ENCODE measurements at regions not wholly inside any gene's neighbourhood (a gene's known extent, or its start where the extent isn't known, plus 50 kb on each side); places are given as distances from the start of the nearest gene placed in this dataset.
A peak's percentile ranks its signal among the peaks of the same experiment; 100 is the strongest.
"Not testable (repeated sequence)": the region's sequence is repeated elsewhere in the genome, so short reads cannot be mapped to it uniquely, and the experiment has no call there.

GRCh38 chr3:17817545-17817944, 75.1 kb upstream of the TBC1D5 start:
- H3K36me3 ChIP-seq (ENCODE audit: control insufficient read depth, insufficient read depth, low read length), result no peaks in the 10 kb centered on the region
- H3K4me1 ChIP-seq (ENCODE audit: control insufficient read depth, insufficient read depth, low read length), result no peaks in the 10 kb centered on the region
- H3K27ac ChIP-seq (ENCODE audit: low read length), result no peak overlapping the region
- no peak overlapping the region for H3K4me3 ChIP-seq (ENCODE audit: low read length)
- WGBS (ENCODE audit: insufficient coverage), result 94% methylated on average over 9 of the region's 9 CpGs
- H3K27me3 ChIP-seq (ENCODE audit: control insufficient read depth, insufficient read depth, low read length), result no peaks in the 10 kb centered on the region
- no peaks in the 10 kb centered on the region for H3K9me3 ChIP-seq (replicated peaks; ENCODE audit: control insufficient read depth, low read depth, low read length)
- no peak for DNase-seq

- not testable (repeated sequence) for H3K27me3 ChIP-seq (ENCODE audit: control insufficient read depth, insufficient read depth, low read length); H3K4me1 ChIP-seq (ENCODE audit: control insufficient read depth, insufficient read depth, low read length); H3K9me3 ChIP-seq (replicated peaks; ENCODE audit: control insufficient read depth, low read depth, low read length); DNase-seq; H3K36me3 ChIP-seq (ENCODE audit: control insufficient read depth, insufficient read depth, low read length); H3K4me3 ChIP-seq (ENCODE audit: low read length); H3K27ac ChIP-seq (ENCODE audit: low read length)
- WGBS (ENCODE audit: insufficient coverage), result 71% methylated on average over 1 of the region's 3 CpGs
Measured at GRCh38 chr3:17816839-17817238, 74.4 kb upstream of the TBC1D5 start.

GRCh38 chr3:17812328-17812727, 69.9 kb upstream of the TBC1D5 start:
- H3K4me1 ChIP-seq (ENCODE audit: control insufficient read depth, insufficient read depth, low read length); H3K4me3 ChIP-seq (ENCODE audit: low read length); H3K36me3 ChIP-seq (ENCODE audit: control insufficient read depth, insufficient read depth, low read length); H3K27me3 ChIP-seq (ENCODE audit: control insufficient read depth, insufficient read depth, low read length); DNase-seq; H3K27ac ChIP-seq (ENCODE audit: low read length); H3K9me3 ChIP-seq (replicated peaks; ENCODE audit: control insufficient read depth, low read depth, low read length): not testable (repeated sequence)
- WGBS (ENCODE audit: insufficient coverage), result 100% methylated on average over 4 of the region's 7 CpGs

GRCh38 chr3:17811646-17812045, 69.2 kb upstream of the TBC1D5 start:
- Histone ChIP-seq H3K36me3 (ENCODE audit: control insufficient read depth, insufficient read depth, low read length) (no peaks in the 10 kb centered on the region), H3K4me1 (ENCODE audit: control insufficient read depth, insufficient read depth, low read length) (no peaks in the 10 kb centered on the region), H3K9me3 (replicated peaks; ENCODE audit: control insufficient read depth, low read depth, low read length) (no peaks in the 10 kb centered on the region), H3K27me3 (ENCODE audit: control insufficient read depth, insufficient read depth, low read length) (no peaks in the 10 kb centered on the region), H3K4me3 (ENCODE audit: low read length) (no peak overlapping the region), H3K27ac (ENCODE audit: low read length) (no peak overlapping the region)
- no peak for DNase-seq

GRCh38 chr3:17810759-17811158, 68.3 kb upstream of the TBC1D5 start:
- Histone ChIP-seq H3K9me3 (replicated peaks; ENCODE audit: control insufficient read depth, low read depth, low read length) (no peaks in the 10 kb centered on the region), H3K4me1 (ENCODE audit: control insufficient read depth, insufficient read depth, low read length) (no peaks in the 10 kb centered on the region), H3K27me3 (ENCODE audit: control insufficient read depth, insufficient read depth, low read length) (no peaks in the 10 kb centered on the region), H3K4me3 (ENCODE audit: low read length) (no peak overlapping the region), H3K36me3 (ENCODE audit: control insufficient read depth, insufficient read depth, low read length) (no peaks in the 10 kb centered on the region), H3K27ac (ENCODE audit: low read length) (no peak overlapping the region)
- DNase-seq, result peak; percentile 9

GRCh38 chr3:17808994-17809393, 66.6 kb upstream of the TBC1D5 start:
- no peak for DNase-seq
- Histone ChIP-seq H3K36me3 (ENCODE audit: control insufficient read depth, insufficient read depth, low read length) (no peaks in the 10 kb centered on the region), H3K27ac (ENCODE audit: low read length) (no peak overlapping the region), H3K9me3 (replicated peaks; ENCODE audit: control insufficient read depth, low read depth, low read length) (no peaks in the 10 kb centered on the region), H3K4me1 (ENCODE audit: control insufficient read depth, insufficient read depth, low read length) (no peaks in the 10 kb centered on the region), H3K27me3 (ENCODE audit: control insufficient read depth, insufficient read depth, low read length) (no peaks in the 10 kb centered on the region), H3K4me3 (ENCODE audit: low read length) (no peak overlapping the region)

GRCh38 chr3:17806876-17807275, 64.4 kb upstream of the TBC1D5 start:
- H3K27ac ChIP-seq (ENCODE audit: low read length), result no peak overlapping the region
- no CpG with 5 or more reads among the region's 1 CpG for WGBS (ENCODE audit: insufficient coverage)
- no peaks in the 10 kb centered on the region for H3K9me3 ChIP-seq (replicated peaks; ENCODE audit: control insufficient read depth, low read depth, low read length)
- H3K36me3 ChIP-seq (ENCODE audit: control insufficient read depth, insufficient read depth, low read length), result no peaks in the 10 kb centered on the region
- H3K27me3 ChIP-seq (ENCODE audit: control insufficient read depth, insufficient read depth, low read length), result no peaks in the 10 kb centered on the region
- no peaks in the 10 kb centered on the region for H3K4me1 ChIP-seq (ENCODE audit: control insufficient read depth, insufficient read depth, low read length)
- no peak for DNase-seq
- no peak overlapping the region for H3K4me3 ChIP-seq (ENCODE audit: low read length)

GRCh38 chr3:17806201-17806600, 63.8 kb upstream of the TBC1D5 start:
- H3K9me3 ChIP-seq (replicated peaks; ENCODE audit: control insufficient read depth, low read depth, low read length), result no peaks in the 10 kb centered on the region
- H3K27me3 ChIP-seq (ENCODE audit: control insufficient read depth, insufficient read depth, low read length), result no peaks in the 10 kb centered on the region
- no peak overlapping the region for H3K4me3 ChIP-seq (ENCODE audit: low read length)
- no peaks in the 10 kb centered on the region for H3K36me3 ChIP-seq (ENCODE audit: control insufficient read depth, insufficient read depth, low read length)
- H3K27ac ChIP-seq (ENCODE audit: low read length), result no peak overlapping the region
- no peaks in the 10 kb centered on the region for H3K4me1 ChIP-seq (ENCODE audit: control insufficient read depth, insufficient read depth, low read length)
- no peak for DNase-seq
- WGBS (ENCODE audit: insufficient coverage), result 82% methylated on average over 1 of the region's 5 CpGs

- H3K4me1 ChIP-seq (ENCODE audit: control insufficient read depth, insufficient read depth, low read length), result no peaks in the 10 kb centered on the region
- no peaks in the 10 kb centered on the region for H3K9me3 ChIP-seq (replicated peaks; ENCODE audit: control insufficient read depth, low read depth, low read length)
- no CpG with 5 or more reads among the region's 1 CpG for WGBS (ENCODE audit: insufficient coverage)
Measured at GRCh38 chr3:17805461-17805940, 63.1 kb upstream of the TBC1D5 start.

GRCh38 chr3:17802950-17803349, 60.5 kb upstream of the TBC1D5 start:
- no CpG with 5 or more reads among the region's 3 CpGs for WGBS (ENCODE audit: insufficient coverage)
- no peaks in the 10 kb centered on the region for H3K4me1 ChIP-seq (ENCODE audit: control insufficient read depth, insufficient read depth, low read length)
- no peak overlapping the region for H3K4me3 ChIP-seq (ENCODE audit: low read length)
- DNase-seq, result no peak
- H3K9me3 ChIP-seq (replicated peaks; ENCODE audit: control insufficient read depth, low read depth, low read length), result no peaks in the 10 kb centered on the region
- no peaks in the 10 kb centered on the region for H3K27me3 ChIP-seq (ENCODE audit: control insufficient read depth, insufficient read depth, low read length)
- no peak overlapping the region for H3K27ac ChIP-seq (ENCODE audit: low read length)
- no peaks in the 10 kb centered on the region for H3K36me3 ChIP-seq (ENCODE audit: control insufficient read depth, insufficient read depth, low read length)

More at GRCh38 chr3:17805461-17805940, 63.1 kb upstream of the TBC1D5 start:
- Histone ChIP-seq H3K27me3 (ENCODE audit: control insufficient read depth, insufficient read depth, low read length) (no peaks in the 10 kb centered on the region), H3K4me3 (ENCODE audit: low read length) (no peak overlapping the region), H3K36me3 (ENCODE audit: control insufficient read depth, insufficient read depth, low read length) (no peaks in the 10 kb centered on the region), H3K27ac (ENCODE audit: low read length) (no peak overlapping the region)
- no peak for DNase-seq

- DNase-seq, result no peak
- Histone ChIP-seq H3K27me3 (ENCODE audit: control insufficient read depth, insufficient read depth, low read length) (no peaks in the 10 kb centered on the region), H3K9me3 (replicated peaks; ENCODE audit: control insufficient read depth, low read depth, low read length) (no peaks in the 10 kb centered on the region), H3K27ac (ENCODE audit: low read length) (no peak overlapping the region), H3K4me3 (ENCODE audit: low read length) (no peak overlapping the region), H3K4me1 (ENCODE audit: control insufficient read depth, insufficient read depth, low read length) (no peaks in the 10 kb centered on the region), H3K36me3 (ENCODE audit: control insufficient read depth, insufficient read depth, low read length) (no peaks in the 10 kb centered on the region)
- WGBS (ENCODE audit: insufficient coverage), result no CpG with 5 or more reads among the region's 1 CpG
Measured at GRCh38 chr3:17801131-17801530, 58.7 kb upstream of the TBC1D5 start.

Data from muscle of leg (tissue), 3 donors.